ENCODE measurements at regions not wholly inside any gene's neighbourhood (a gene's known extent, or its start where the extent isn't known, plus 50 kb on each side); places are given as distances from the start of the nearest gene placed in this dataset.

DNA sequence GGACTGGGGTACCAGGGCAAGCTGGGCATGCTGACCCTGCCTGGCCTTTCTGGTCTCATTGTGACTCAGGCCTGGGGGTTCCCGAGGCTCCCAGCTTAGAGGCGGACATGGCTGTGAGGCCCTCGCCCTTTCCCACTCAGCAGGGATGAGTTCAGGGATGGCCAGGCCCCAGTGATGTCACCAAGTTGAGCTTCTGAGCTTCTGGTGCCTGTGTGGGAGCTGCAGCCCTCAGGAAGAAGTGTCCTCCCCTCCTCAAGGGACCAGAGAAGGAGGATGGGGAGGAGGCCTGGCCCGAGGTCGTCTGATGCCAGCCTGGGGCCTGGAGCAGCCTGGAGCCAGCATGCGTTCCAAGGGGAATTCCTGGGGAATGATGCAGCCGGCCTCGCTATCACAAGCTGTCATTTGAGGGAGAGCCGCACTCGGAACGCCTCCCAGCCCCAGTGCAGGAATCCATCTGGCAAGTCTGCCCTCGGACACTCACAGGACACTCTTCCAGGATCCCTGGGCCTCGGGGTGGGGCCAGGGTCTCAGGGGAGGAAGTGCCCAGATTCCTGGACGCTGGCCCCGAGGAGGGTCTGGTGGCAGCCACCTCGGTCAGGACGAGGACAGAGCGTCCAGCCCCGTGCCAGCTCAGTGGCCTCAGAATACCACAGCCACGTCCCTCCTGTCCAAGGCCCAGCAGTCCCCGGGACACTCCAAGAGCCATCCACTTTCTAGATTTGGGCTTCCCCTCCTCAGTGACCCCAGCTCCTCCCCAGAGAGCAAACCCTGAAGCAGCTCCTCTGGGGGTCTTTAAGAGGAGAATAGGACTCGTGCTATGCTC lies 61.2 kb upstream of the GPC1 start:
- peaks cover 7 to 13% of the 10 kb centered on the region in 2 experiments; a peak in 2 of 4 replicates for H3K4me1 ChIP-seq (ENCODE audit: control insufficient read depth in 1 of 2, insufficient read depth in 2 of 2, low read depth in 1 of 2, low read length in 1 of 2)
- H3K36me3 ChIP-seq (replicated peaks in 1 of 2; ENCODE audit: control insufficient read depth in 1 of 2, insufficient read depth in 2 of 2, low read length in 1 of 2), result no peaks in the 10 kb centered on the region
- H3K9ac ChIP-seq, result peak overlapping the region; percentile 51
- CTCF ChIA-PET, result no interaction called here
- H3K4me2 ChIP-seq, result peak overlapping the region; percentile 37
- DNase-seq, result no peak
- TF ChIP-seq CHD2 (IDR thresholded peaks at IDR 0.05; ENCODE audit: low read length, partially characterized antibody) (no peak), SIN3A (IDR thresholded peaks at IDR 0.05; ENCODE audit: borderline replicate concordance, low read depth, low read length) (no peak), PBX3 (IDR thresholded peaks at IDR 0.05) (peak; percentile 55), EP300 (IDR thresholded peaks at IDR 0.05; ENCODE audit: borderline replicate concordance in 1 of 2, low read depth in 1 of 2, low read length in 1 of 2) (peak in 1 of 2 experiments; percentile 62; a peak in 1 of 4 replicates), TEAD4 (IDR thresholded peaks at IDR 0.05; ENCODE audit: borderline replicate concordance, insufficient read depth) (peak; percentile 67; the same call in 1 of the 2 replicates), RXRA (IDR thresholded peaks at IDR 0.05; ENCODE audit: borderline replicate concordance, low read depth) (peak; percentile 39), TAF1 (IDR thresholded peaks at IDR 0.05; ENCODE audit: borderline replicate concordance, low read depth, low read length) (no peak), RFX5 (IDR thresholded peaks at IDR 0.05; ENCODE audit: low read length) (no peak), TCF12 (IDR thresholded peaks at IDR 0.05) (peak; percentile 80; the same call in 1 of the 2 replicates), NFIC (IDR thresholded peaks at IDR 0.05; ENCODE audit: borderline replicate concordance) (peak; percentile 75), NRF1 (IDR thresholded peaks at IDR 0.05; ENCODE audit: low read depth, low read length) (no peak), RCOR1 (IDR thresholded peaks at IDR 0.05; ENCODE audit: low read length) (no peak), FOXM1 (IDR thresholded peaks at IDR 0.05; ENCODE audit: low read depth) (no peak), JUND (IDR thresholded peaks at IDR 0.05) (peak; percentile 71), MEF2A (IDR thresholded peaks at IDR 0.05; ENCODE audit: borderline replicate concordance, low read depth) (peak; percentile 23; the same call in 1 of the 2 replicates), GATA2 (CRISPR knock-in tag; IDR thresholded peaks at IDR 0.05) (no peak), POLR2AphosphoS5 (IDR thresholded peaks at IDR 0.05; ENCODE audit: low read depth, low read length) (0 out of 2 replicates have a peak, but pooled peaks have one; percentile 15), FOSL2 (IDR thresholded peaks at IDR 0.05; ENCODE audit: borderline replicate concordance, low read depth) (peak; percentile 51; the same call in 1 of the 2 replicates)
- TF ChIP-seq, protein P1, sequence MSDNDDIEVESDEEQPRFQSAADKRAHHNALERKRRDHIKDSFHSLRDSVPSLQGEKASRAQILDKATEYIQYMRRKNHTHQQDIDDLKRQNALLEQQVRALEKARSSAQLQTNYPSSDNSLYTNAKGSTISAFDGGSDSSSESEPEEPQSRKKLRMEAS (IDR thresholded peaks at IDR 0.05; ENCODE audit: low read depth), result peak; percentile 93
- no peaks in the 10 kb centered on the region for H4K20me1 ChIP-seq (ENCODE audit: insufficient read depth)
- H3K4me3 ChIP-seq (ENCODE audit: low read depth in 2 of 2, low read length in 1 of 2), result no peak overlapping the region
- H3K9me3 ChIP-seq, result no peaks in the 10 kb centered on the region
- H3K9me2 ChIP-seq, result no peaks in the 10 kb centered on the region
- H2AFZ ChIP-seq (ENCODE audit: low read depth), result peak overlapping the region; percentile 63; the same call in 1 of the 2 replicates
- no peaks in the 10 kb centered on the region for H3K79me2 ChIP-seq (ENCODE audit: insufficient read depth)
- 48% methylated on average over 13 of the region's 22 CpGs for WGBS (ENCODE audit: low lambda C conversion rate)
- POLR2A ChIA-PET, result interaction anchor here (0.5 kb wide), 1 partner anchor 52 kb away, joined by 3 read pairs; no protein-coding TSS in a partner anchor
- H3K27ac ChIP-seq (ENCODE audit: low read depth in 2 of 2, low read length in 1 of 2), result peak overlapping the region; percentile 48 to 68; a peak in 3 of 4 replicates
- no peaks in the 10 kb centered on the region for H3F3A ChIP-seq (replicated peaks; ENCODE audit: insufficient read depth)
- H3K27me3 ChIP-seq (ENCODE audit: insufficient read depth), result no peaks in the 10 kb centered on the region

All from SK-N-SH (cell line).